ENCODE measurements at regions not wholly inside any gene's neighbourhood (a gene's known extent, or its start where the extent isn't known, plus 50 kb on each side); places are given as distances from the start of the nearest gene placed in this dataset.

DNA sequence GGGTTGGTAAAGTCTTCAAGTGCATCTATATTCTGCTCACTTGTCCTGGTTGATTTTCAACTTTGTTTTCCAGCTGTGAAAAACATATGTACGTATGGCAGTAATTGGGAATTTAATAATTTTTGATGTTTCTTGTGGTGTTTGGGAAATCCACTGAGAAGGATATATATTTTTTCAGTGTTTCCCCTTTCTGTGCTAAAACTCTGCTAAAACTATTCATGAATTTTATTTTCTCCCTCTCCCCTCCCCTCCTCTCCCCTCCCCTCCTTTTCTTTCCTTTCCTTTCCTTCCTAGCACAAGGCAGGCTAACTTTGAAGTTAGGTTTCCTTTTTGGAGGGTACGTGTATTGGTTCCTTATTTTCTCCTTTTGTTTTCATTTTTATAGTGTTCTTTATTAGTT, 220.7 kb downstream of the PDCD6IP start:
- peaks cover 10% of the 10 kb centered on the region; the same call in 1 of the 2 replicates for H3K4me1 ChIP-seq (ENCODE audit: control insufficient read depth, insufficient read depth, low read length)
- in situ Hi-C loops (cut with MboI) = no loop called here
- intact Hi-C loops (cut with micrococcal nuclease; ENCODE audit: unreplicated experiment) = loop anchor here (5.0 kb wide), 1 partner anchor 137 kb away; no protein-coding TSS in a partner anchor
- ChIA-PET RAD21 (ENCODE audit: unreplicated experiment) (no interaction called here), SMC1A (ENCODE audit: uncharacterized antibody, unreplicated experiment) (interaction anchor here (1.0 to 1.4 kb wide), 6 partner anchors 8 to 136 kb away, joined by 3 read pairs; no protein-coding TSS in a partner anchor), CTCF (no interaction called here), POLR2A (interaction anchor here (1.0 kb wide), 1 partner anchor 49 kb away, joined by 3 read pairs; no protein-coding TSS in a partner anchor)
- no peak overlapping the region for H3K4me2 ChIP-seq (ENCODE audit: control insufficient read depth, insufficient read depth)
- TF ChIP-seq CREB1 (IDR thresholded peaks at IDR 0.05; ENCODE audit: low read depth) (no peak), GABPA (IDR thresholded peaks at IDR 0.05; ENCODE audit: low read depth) (no peak), CBFB (IDR thresholded peaks at IDR 0.05; ENCODE audit: low read depth) (no peak), BCL3 (IDR thresholded peaks at IDR 0.05; ENCODE audit: borderline replicate concordance, insufficient read depth, low read depth, low read length, poor library complexity, severe bottlenecking) (no peak)
- DNase-seq (ENCODE audit: low read depth, low spot score) (no peak), FAIRE-seq (no peak), ATAC-seq (no peak)
- no peaks in the 10 kb centered on the region for H3K79me2 ChIP-seq (ENCODE audit: control insufficient read depth, insufficient read depth, low read length)
- no peak overlapping the region for H3K4me3 ChIP-seq
- H3K9ac ChIP-seq (ENCODE audit: control insufficient read depth, insufficient read depth, low read length) = no peak overlapping the region
- H3K27me3 ChIP-seq (replicated peaks in 1 of 2; ENCODE audit: control insufficient read depth in 2 of 2, insufficient read depth in 2 of 2, low read length in 1 of 2) = no peaks in the 10 kb centered on the region
- no peaks in the 10 kb centered on the region for H4K20me1 ChIP-seq (ENCODE audit: control insufficient read depth, insufficient read depth)
- no TSS peak for BruUV-seq (replicated peaks)
- no peaks in the 10 kb centered on the region; the same call in 2 of the 3 replicates for H3K9me3 ChIP-seq (replicated peaks; ENCODE audit: control insufficient read depth, insufficient read depth, low read length)
- H3K27ac ChIP-seq (ENCODE audit: control insufficient read depth, insufficient read depth) = no peak overlapping the region
- no peaks in the 10 kb centered on the region for H3K36me3 ChIP-seq (ENCODE audit: control insufficient read depth in 2 of 2, insufficient read depth in 2 of 2, low read length in 1 of 2)
- H2AFZ ChIP-seq (ENCODE audit: control insufficient read depth, low read depth, low read length) = no peak overlapping the region
- 50% methylated on average over 2 of the region's 2 CpGs for WGBS (ENCODE audit: insufficient coverage, insufficient replicate concordance, low lambda C conversion rate, missing lambda C conversion rate)

- FAIRE-seq (no peak), ATAC-seq (no peak), DNase-seq (ENCODE audit: low read depth, low spot score) (no peak)
- Histone ChIP-seq H3K4me1 (ENCODE audit: control insufficient read depth, insufficient read depth, low read length) (peaks cover 10% of the 10 kb centered on the region; the same call in 1 of the 2 replicates), H3K9ac (ENCODE audit: control insufficient read depth, insufficient read depth, low read length) (no peak overlapping the region), H3K9me3 (replicated peaks; ENCODE audit: control insufficient read depth, insufficient read depth, low read length) (no peaks in the 10 kb centered on the region; the same call in 2 of the 3 replicates), H3K27ac (ENCODE audit: control insufficient read depth, insufficient read depth) (no peak overlapping the region), H4K20me1 (ENCODE audit: control insufficient read depth, insufficient read depth) (no peaks in the 10 kb centered on the region), H3K79me2 (ENCODE audit: control insufficient read depth, insufficient read depth, low read length) (no peaks in the 10 kb centered on the region), H3K36me3 (ENCODE audit: control insufficient read depth in 2 of 2, insufficient read depth in 2 of 2, low read length in 1 of 2) (no peaks in the 10 kb centered on the region), H3K27me3 (replicated peaks in 1 of 2; ENCODE audit: control insufficient read depth in 2 of 2, insufficient read depth in 2 of 2, low read length in 1 of 2) (no peaks in the 10 kb centered on the region), H3K4me3 (no peak overlapping the region), H3K4me2 (ENCODE audit: control insufficient read depth, insufficient read depth) (no peak overlapping the region), H2AFZ (ENCODE audit: control insufficient read depth, low read depth, low read length) (no peak overlapping the region)
- SMC1A ChIA-PET (ENCODE audit: uncharacterized antibody, unreplicated experiment) = no interaction called here
- intact Hi-C loops (cut with micrococcal nuclease; ENCODE audit: unreplicated experiment) = no loop called here
- in situ Hi-C loops (cut with MboI) = no loop called here
- RAD21 ChIA-PET (ENCODE audit: unreplicated experiment) = no interaction called here
- BruUV-seq (replicated peaks) = no TSS peak
- POLR2A ChIA-PET = no interaction called here
- CTCF ChIA-PET = no interaction called here
- TF ChIP-seq CEBPB (IDR thresholded peaks at IDR 0.05; ENCODE audit: borderline replicate concordance in 1 of 2, low read depth in 2 of 2, low read length in 2 of 2) (no peak), HSF1 (IDR thresholded peaks at IDR 0.05; ENCODE audit: low read depth, low read length) (no peak), FOS (IDR thresholded peaks at IDR 0.05; ENCODE audit: borderline replicate concordance, extremely low read depth, insufficient read length) (no peak), CREB1 (IDR thresholded peaks at IDR 0.05; ENCODE audit: low read depth) (no peak), RAD51 (IDR thresholded peaks at IDR 0.05) (no peak), JUNB (IDR thresholded peaks at IDR 0.05) (no peak), CHD4 (IDR thresholded peaks at IDR 0.05) (no peak), ZBTB4 (CRISPR knock-in tag; IDR thresholded peaks at IDR 0.05) (no peak), CBFB (IDR thresholded peaks at IDR 0.05; ENCODE audit: low read depth) (no peak), FOXM1 (IDR thresholded peaks at IDR 0.05; ENCODE audit: low read depth, low read length) (no peak), HDAC6 (IDR thresholded peaks at IDR 0.05; ENCODE audit: unreplicated experiment) (no peak)
Observed at GRCh38 chr3:34020170-34020569, 221.7 kb downstream of the PDCD6IP start.
